ENCODE measurements at regions not wholly inside any gene's neighbourhood (a gene's known extent, or its start where the extent isn't known, plus 50 kb on each side); places are given as distances from the start of the nearest gene placed in this dataset.

DNA sequence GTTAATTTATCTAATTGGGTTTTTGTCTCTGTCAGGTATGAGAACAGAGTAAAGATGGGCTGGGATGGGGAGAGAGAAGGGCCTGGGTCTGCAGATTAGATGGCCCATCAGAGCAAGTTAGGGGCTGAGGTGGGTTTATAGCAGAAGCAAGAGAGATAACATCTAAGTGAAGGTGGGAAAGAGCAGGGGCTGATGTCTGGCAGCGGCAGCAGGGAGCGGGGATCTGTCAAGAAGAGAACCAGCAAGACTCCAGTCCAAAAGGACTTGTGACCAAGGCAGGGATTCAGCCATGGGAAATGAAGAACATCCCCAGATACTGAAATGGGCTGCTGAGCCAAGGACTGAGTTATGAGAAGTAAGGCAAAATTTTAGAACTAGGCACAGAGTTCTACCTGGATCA, 320.6 kb upstream of the TBL1XR1 start:
- TF ChIP-seq, protein P1, sequence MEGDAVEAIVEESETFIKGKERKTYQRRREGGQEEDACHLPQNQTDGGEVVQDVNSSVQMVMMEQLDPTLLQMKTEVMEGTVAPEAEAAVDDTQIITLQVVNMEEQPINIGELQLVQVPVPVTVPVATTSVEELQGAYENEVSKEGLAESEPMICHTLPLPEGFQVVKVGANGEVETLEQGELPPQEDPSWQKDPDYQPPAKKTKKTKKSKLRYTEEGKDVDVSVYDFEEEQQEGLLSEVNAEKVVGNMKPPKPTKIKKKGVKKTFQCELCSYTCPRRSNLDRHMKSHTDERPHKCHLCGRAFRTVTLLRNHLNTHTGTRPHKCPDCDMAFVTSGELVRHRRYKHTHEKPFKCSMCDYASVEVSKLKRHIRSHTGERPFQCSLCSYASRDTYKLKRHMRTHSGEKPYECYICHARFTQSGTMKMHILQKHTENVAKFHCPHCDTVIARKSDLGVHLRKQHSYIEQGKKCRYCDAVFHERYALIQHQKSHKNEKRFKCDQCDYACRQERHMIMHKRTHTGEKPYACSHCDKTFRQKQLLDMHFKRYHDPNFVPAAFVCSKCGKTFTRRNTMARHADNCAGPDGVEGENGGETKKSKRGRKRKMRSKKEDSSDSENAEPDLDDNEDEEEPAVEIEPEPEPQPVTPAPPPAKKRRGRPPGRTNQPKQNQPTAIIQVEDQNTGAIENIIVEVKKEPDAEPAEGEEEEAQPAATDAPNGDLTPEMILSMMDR (IDR thresholded peaks at IDR 0.05) = no peak
- TF ChIP-seq POLR2A (IDR thresholded peaks at IDR 0.05) = no peak

Data from testis (tissue), 2 donors.